ENCODE measurements at regions not wholly inside any gene's neighbourhood (a gene's known extent, or its start where the extent isn't known, plus 50 kb on each side); places are given as distances from the start of the nearest gene placed in this dataset.

DNA sequence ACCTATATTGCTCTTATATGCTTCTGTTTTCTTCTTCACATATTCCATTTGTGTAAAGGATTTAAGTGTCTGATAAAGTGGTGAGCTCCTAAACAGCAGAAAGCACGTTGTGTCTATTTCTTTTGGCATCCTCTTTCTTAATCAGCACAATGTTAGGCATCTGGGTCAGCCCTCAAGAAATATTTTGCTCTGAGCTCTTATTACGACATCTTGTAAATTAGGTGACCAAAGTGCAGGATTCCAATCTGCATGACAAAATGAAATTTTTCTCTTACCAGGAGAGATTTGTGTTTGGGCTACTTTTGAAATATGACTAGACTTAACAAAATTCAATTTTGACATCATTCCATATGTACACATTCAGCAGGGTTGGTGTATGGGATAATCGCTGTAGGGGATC is 210.0 kb upstream of the IGFBP7 start:
- Histone ChIP-seq H3K79me2 (ENCODE audit: insufficient read depth, low read length) (no peaks in the 10 kb centered on the region), H2BK5ac (ENCODE audit: insufficient read length, low read length) (no peak overlapping the region), H4K20me1 (ENCODE audit: control insufficient read depth, insufficient read depth, insufficient read length) (no peaks in the 10 kb centered on the region), H3K9me3 (ENCODE audit: control insufficient read depth, low read depth, low read length) (no peaks in the 10 kb centered on the region), H3T11ph (ENCODE audit: low read length) (no peak overlapping the region), H2AFZ (ENCODE audit: low read length) (no peak overlapping the region), H3K14ac (ENCODE audit: insufficient read depth, low read length) (no peak overlapping the region), H3K23me2 (ENCODE audit: insufficient read length, low read depth, low read length, poor library complexity, severe bottlenecking) (no peaks in the 10 kb centered on the region), H2BK20ac (ENCODE audit: low read depth, low read length, poor library complexity, severe bottlenecking) (no peak overlapping the region), H3K27ac (ENCODE audit: insufficient read length, low read depth, low read length) (no peak overlapping the region), H3K18ac (ENCODE audit: insufficient read length, low read depth, low read length) (no peak overlapping the region), H4K5ac (ENCODE audit: insufficient read length, low read depth, low read length) (no peak overlapping the region), H3K56ac (ENCODE audit: insufficient read length, low read depth, low read length) (no peak overlapping the region), H3K27me3 (ENCODE audit: insufficient read depth, low read length) (no peaks in the 10 kb centered on the region), H2BK120ac (ENCODE audit: low read depth, low read length, poor library complexity, severe bottlenecking) (no peak overlapping the region), H2AK5ac (ENCODE audit: insufficient read length, low read length) (no peak overlapping the region), H2BK15ac (ENCODE audit: low read depth, low read length) (no peak overlapping the region), H3K4me1 (ENCODE audit: insufficient read depth, low read length) (no peaks in the 10 kb centered on the region), H3K4ac (ENCODE audit: low read depth, low read length) (no peak overlapping the region), H3K79me1 (ENCODE audit: insufficient read depth, low read depth, low read length, poor library complexity, severe bottlenecking) (no peaks in the 10 kb centered on the region), H4K91ac (ENCODE audit: insufficient read length, low read depth, low read length) (no peak overlapping the region), H3K4me2 (ENCODE audit: insufficient read depth, insufficient read length, low read length) (no peak overlapping the region), H4K8ac (replicated peaks; ENCODE audit: insufficient read length, low read depth, low read length) (no peak overlapping the region), H3K9ac (ENCODE audit: extremely low read depth, insufficient read length, low read length) (no peak overlapping the region), H2BK12ac (ENCODE audit: insufficient read length, low read depth, low read length) (no peak overlapping the region), H3K23ac (ENCODE audit: insufficient read length, low read depth, low read length) (no peak overlapping the region)
- Mint-ChIP-seq H3K4me3 (no peak overlapping the region), H3K9me3 (no peaks in the 10 kb centered on the region), H3K4me1 (peaks cover 4 to 7% of the 10 kb centered on the region in 2 experiments; a peak in 2 of 4 replicates), H3K36me3 (ENCODE audit: insufficient read depth in 1 of 3, low read depth in 3 of 3) (no peaks in the 10 kb centered on the region), H3K27ac (no peak overlapping the region), H3K27me3 (ENCODE audit: low read depth) (no peaks in the 10 kb centered on the region)
- no CpG with 5 or more reads among the region's 3 CpGs for WGBS (ENCODE audit: extremely low coverage, insufficient read length, low lambda C conversion rate)
- TF ChIP-seq, protein P1, sequence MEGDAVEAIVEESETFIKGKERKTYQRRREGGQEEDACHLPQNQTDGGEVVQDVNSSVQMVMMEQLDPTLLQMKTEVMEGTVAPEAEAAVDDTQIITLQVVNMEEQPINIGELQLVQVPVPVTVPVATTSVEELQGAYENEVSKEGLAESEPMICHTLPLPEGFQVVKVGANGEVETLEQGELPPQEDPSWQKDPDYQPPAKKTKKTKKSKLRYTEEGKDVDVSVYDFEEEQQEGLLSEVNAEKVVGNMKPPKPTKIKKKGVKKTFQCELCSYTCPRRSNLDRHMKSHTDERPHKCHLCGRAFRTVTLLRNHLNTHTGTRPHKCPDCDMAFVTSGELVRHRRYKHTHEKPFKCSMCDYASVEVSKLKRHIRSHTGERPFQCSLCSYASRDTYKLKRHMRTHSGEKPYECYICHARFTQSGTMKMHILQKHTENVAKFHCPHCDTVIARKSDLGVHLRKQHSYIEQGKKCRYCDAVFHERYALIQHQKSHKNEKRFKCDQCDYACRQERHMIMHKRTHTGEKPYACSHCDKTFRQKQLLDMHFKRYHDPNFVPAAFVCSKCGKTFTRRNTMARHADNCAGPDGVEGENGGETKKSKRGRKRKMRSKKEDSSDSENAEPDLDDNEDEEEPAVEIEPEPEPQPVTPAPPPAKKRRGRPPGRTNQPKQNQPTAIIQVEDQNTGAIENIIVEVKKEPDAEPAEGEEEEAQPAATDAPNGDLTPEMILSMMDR (conservative IDR thresholded peaks at IDR 0.05) = no peak
- no peak for DNase-seq
